Smooth muscle cell (in vitro differentiated cells): ENCODE measurements at regions not wholly inside any gene's neighbourhood (a gene's known extent, or its start where the extent isn't known, plus 50 kb on each side); places are given as distances from the start of the nearest gene placed in this dataset.

ENCODE experiments used
- DNase-seq: peaks from one replicate; lab custom pipeline; 2025; ENCODE audit not compliant: unreplicated experiment; lab: John Stamatoyannopoulos, UW
- H2AFZ ChIP-seq: fragments of 200-600 bp; sonication (generic); 2 replicates; pipeline ENCODE4 v1.6.0; 2016; ENCODE audit warnings: antibody characterized with exemption, low read depth, mild to moderate bottlenecking
- H3F3A ChIP-seq: fragments of 200-600 bp; sonication (generic); 2 replicates; pipeline ENCODE4 v1.6.0; 2017; ENCODE audit warnings: antibody characterized with exemption, low read depth
- H3K27ac ChIP-seq: fragments of 200-600 bp; sonication (generic); 2 replicates; pipeline ENCODE4 v1.5.1; 2016; ENCODE audit warnings: low read depth, mild to moderate bottlenecking
- H3K27me3 ChIP-seq: fragments of 200-600 bp; sonication (generic); 2 replicates; pipeline ENCODE4 v1.6.1; 2016; ENCODE audit warnings: low read depth, mild to moderate bottlenecking
- H3K36me3 ChIP-seq: fragments of 200-600 bp; sonication (generic); 2 replicates; pipeline ENCODE4 v1.5.1; 2016; ENCODE audit warnings: low read depth
- H3K4me1 ChIP-seq: fragments of 200-600 bp; sonication (generic); 2 replicates; pipeline ENCODE4 v1.5.1; 2016; ENCODE audit warnings: low read depth
- H3K4me2 ChIP-seq: fragments of 200-600 bp; sonication (generic); 2 replicates; pipeline ENCODE4 v1.6.0; 2016; ENCODE audit warnings: mild to moderate bottlenecking
- H3K4me3 ChIP-seq: fragments of 200-600 bp; sonication (generic); 2 replicates; pipeline ENCODE4 v1.5.1; 2016; ENCODE audit warnings: mild to moderate bottlenecking
- H3K79me2 ChIP-seq: fragments of 200-600 bp; sonication (generic); 2 replicates; pipeline ENCODE4 v1.6.0; 2016; ENCODE audit warnings: low read depth, mild to moderate bottlenecking
- H3K9ac ChIP-seq: fragments of 200-600 bp; sonication (generic); 2 replicates; pipeline ENCODE4 v1.6.0; 2016; ENCODE audit warnings: low read depth
- H3K9me3 ChIP-seq: fragments of 200-600 bp; sonication (generic); replicated peaks from 2 replicates; pipeline ENCODE4 v1.5.1; 2016; ENCODE audit warnings: low read depth
- H4K20me1 ChIP-seq: fragments of 200-600 bp; sonication (generic); 2 replicates; pipeline ENCODE4 v1.6.0; 2016; ENCODE audit warnings: low read depth
- CTCF ChIP-seq: fragments of 200-600 bp; sonication (generic); IDR thresholded peaks from 2 replicates; pipeline ENCODE4 v1.5.1; 2017; ENCODE audit warnings: borderline replicate concordance, mild to moderate bottlenecking, antibody characterized with exemption; ENCODE audit not compliant: insufficient read depth, poor library complexity, severe bottlenecking
- WGBS: methylation state at CpG from one replicate; pipeline ENCODE4 v1.1.7; 2016; ENCODE audit warnings: low lambda C conversion rate; 5-methylcytosine and 5-hydroxymethylcytosine counted together

GRCh38 chr15:70306582-70306981 is 208.9 kb upstream of the TLE3 start:
- H3F3A ChIP-seq = no peaks in the 10 kb centered on the region
- no peak for TF ChIP-seq CTCF
- DNase-seq = no peak
- no peaks in the 10 kb centered on the region for H3K79me2 ChIP-seq
- H3K9me3 ChIP-seq = no peaks in the 10 kb centered on the region
- H3K27me3 ChIP-seq = no peaks in the 10 kb centered on the region
- 97% methylated on average over 4 of the region's 4 CpGs for WGBS
- no peak overlapping the region for H2AFZ ChIP-seq
- H3K9ac ChIP-seq = no peak overlapping the region
- no peak overlapping the region for H3K27ac ChIP-seq
- no peaks in the 10 kb centered on the region for H3K36me3 ChIP-seq
- H4K20me1 ChIP-seq = no peaks in the 10 kb centered on the region
- no peaks in the 10 kb centered on the region for H3K4me1 ChIP-seq
- H3K4me2 ChIP-seq = no peak overlapping the region
- H3K4me3 ChIP-seq = no peak overlapping the region

GRCh38 chr15:70306081-70306480 is 208.4 kb upstream of the TLE3 start:
- H3K4me3 ChIP-seq = no peak overlapping the region
- no peaks in the 10 kb centered on the region for H3K4me1 ChIP-seq
- no peak overlapping the region for H3K9ac ChIP-seq
- no peak overlapping the region for H2AFZ ChIP-seq
- no peaks in the 10 kb centered on the region for H3F3A ChIP-seq
- no peak overlapping the region for H3K27ac ChIP-seq
- 85% methylated on average over 6 of the region's 6 CpGs for WGBS
- TF ChIP-seq CTCF = no peak
- DNase-seq = no peak
- H4K20me1 ChIP-seq = no peaks in the 10 kb centered on the region
- no peaks in the 10 kb centered on the region for H3K9me3 ChIP-seq
- no peaks in the 10 kb centered on the region for H3K79me2 ChIP-seq
- H3K4me2 ChIP-seq = no peak overlapping the region
- H3K27me3 ChIP-seq = no peaks in the 10 kb centered on the region
- H3K36me3 ChIP-seq = no peaks in the 10 kb centered on the region

- Histone ChIP-seq H3K27me3 (no peaks in the 10 kb centered on the region), H3K9me3 (no peaks in the 10 kb centered on the region), H4K20me1 (no peaks in the 10 kb centered on the region), H3K36me3 (no peaks in the 10 kb centered on the region), H3K4me3 (no peak overlapping the region), H3K27ac (no peak overlapping the region), H2AFZ (no peak overlapping the region), H3K4me2 (no peak overlapping the region), H3F3A (no peaks in the 10 kb centered on the region), H3K4me1 (no peaks in the 10 kb centered on the region), H3K79me2 (no peaks in the 10 kb centered on the region), H3K9ac (no peak overlapping the region)
- no peak for DNase-seq
- WGBS = 95% methylated on average over 4 of the region's 4 CpGs
- TF ChIP-seq CTCF = no peak
Measured at GRCh38 chr15:70303981-70304380, 206.3 kb upstream of the TLE3 start.

- Histone ChIP-seq H3K27ac (no peak overlapping the region), H3K9ac (no peak overlapping the region), H3K79me2 (no peaks in the 10 kb centered on the region), H3F3A (no peaks in the 10 kb centered on the region), H3K4me1 (no peaks in the 10 kb centered on the region), H3K36me3 (no peaks in the 10 kb centered on the region), H4K20me1 (no peaks in the 10 kb centered on the region), H3K4me3 (no peak overlapping the region), H3K4me2 (no peak overlapping the region), H3K9me3 (no peaks in the 10 kb centered on the region), H2AFZ (no peak overlapping the region), H3K27me3 (no peaks in the 10 kb centered on the region)
- TF ChIP-seq CTCF = no peak
- DNase-seq = no peak
- WGBS = 95% methylated on average over 1 of the region's 1 CpG
Measured at GRCh38 chr15:70302360-70302759, 204.6 kb upstream of the TLE3 start.
